ENCODE measurements at regions not wholly inside any gene's neighbourhood (a gene's known extent, or its start where the extent isn't known, plus 50 kb on each side); places are given as distances from the start of the nearest gene placed in this dataset.
A peak's percentile ranks its signal among the peaks of the same experiment; 100 is the strongest.

- DNase-seq, result no peak
Measured at GRCh38 chr9:14466429-14466818, 152.5 kb upstream of the NFIB start.

- no peak for DNase-seq
Measured at GRCh38 chr9:14462950-14463349, 149.0 kb upstream of the NFIB start.

- no peak for DNase-seq
Measured at GRCh38 chr9:14455243-14455642, 141.3 kb upstream of the NFIB start.

- no peak for DNase-seq
Measured at GRCh38 chr9:14453286-14453685, 139.3 kb upstream of the NFIB start.

- no peak for DNase-seq
Measured at GRCh38 chr9:14452539-14452938, 138.6 kb upstream of the NFIB start.

- DNase-seq, result no peak
Measured at GRCh38 chr9:14451949-14452348, 138.0 kb upstream of the NFIB start.

- no peak for DNase-seq
Measured at GRCh38 chr9:14447103-14447502, 133.2 kb upstream of the NFIB start.

- DNase-seq, result no peak
Measured at GRCh38 chr9:14445946-14446345, 132.0 kb upstream of the NFIB start.

GRCh38 chr9:14442956-14443355 is 129.0 kb upstream of the NFIB start:
- no peak for DNase-seq

- DNase-seq, result no peak
Measured at GRCh38 chr9:14441976-14442651, 128.2 kb upstream of the NFIB start.

- no peak for DNase-seq
Measured at GRCh38 chr9:14441115-14441514, 127.2 kb upstream of the NFIB start.

- no peak for DNase-seq
Measured at GRCh38 chr9:14440062-14440461, 126.1 kb upstream of the NFIB start.

- no peak for DNase-seq
Measured at GRCh38 chr9:14439555-14439954, 125.6 kb upstream of the NFIB start.

- DNase-seq, result no peak
Measured at GRCh38 chr9:14438232-14439021, 124.5 kb upstream of the NFIB start.

- no peak for DNase-seq
Measured at GRCh38 chr9:14437354-14438231, 123.7 kb upstream of the NFIB start.

GRCh38 chr9:14435871-14436270 is 121.9 kb upstream of the NFIB start:
- DNase-seq, result no peak

GRCh38 chr9:14434971-14435718 is 121.2 kb upstream of the NFIB start:
- DNase-seq, result no peak

- no peak for DNase-seq
Measured at GRCh38 chr9:14434158-14434504, 120.2 kb upstream of the NFIB start.

- no peak for DNase-seq
Measured at GRCh38 chr9:14433351-14434157, 119.6 kb upstream of the NFIB start.

GRCh38 chr9:14432666-14433350 is 118.9 kb upstream of the NFIB start:
- no peak for DNase-seq

- DNase-seq, result peak; percentile 26
Measured at GRCh38 chr9:14428781-14429230, 114.9 kb upstream of the NFIB start.

Data from activated CD4-positive, alpha-beta T cell treated with anti-CD3 and anti-CD28 coated beads, Interleukin-2, amount 50 U/mL, for 1 hour (primary cell).